ENCODE measurements at regions not wholly inside any gene's neighbourhood (a gene's known extent, or its start where the extent isn't known, plus 50 kb on each side); places are given as distances from the start of the nearest gene placed in this dataset.

DNA sequence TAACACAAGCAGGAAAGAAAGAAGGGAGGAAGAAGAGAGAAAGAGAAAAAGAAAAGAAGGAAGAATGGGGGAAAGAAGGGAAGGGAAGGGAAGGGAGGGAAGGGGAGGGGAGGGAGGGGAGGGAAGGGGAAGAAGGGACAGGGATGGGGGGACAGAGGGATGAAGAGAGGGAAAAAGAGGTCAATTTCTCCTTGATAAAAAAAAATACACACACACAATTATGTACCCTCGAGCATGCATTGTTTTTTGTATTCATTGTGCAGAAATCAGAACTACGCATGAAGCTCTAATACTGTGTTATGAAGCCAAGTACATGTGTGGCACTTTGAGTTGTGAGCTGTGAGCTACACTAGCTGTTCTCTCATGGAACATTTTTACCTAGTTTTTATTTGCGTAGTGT is 274.9 kb upstream of the CDH18 start:
- H4K8ac ChIP-seq (replicated peaks; ENCODE audit: insufficient read length, low read depth, low read length): no peak overlapping the region
- no peak overlapping the region for H3K14ac ChIP-seq (ENCODE audit: insufficient read depth, low read length)
- H2AFZ ChIP-seq (ENCODE audit: low read length): no peak overlapping the region
- WGBS (ENCODE audit: extremely low coverage, insufficient read length, low lambda C conversion rate): 100% methylated on average over 1 of the region's 3 CpGs
- no peak overlapping the region for H4K5ac ChIP-seq (ENCODE audit: insufficient read length, low read depth, low read length)
- H2BK20ac ChIP-seq (ENCODE audit: low read depth, low read length, poor library complexity, severe bottlenecking): no peak overlapping the region
- H2BK120ac ChIP-seq (ENCODE audit: low read depth, low read length, poor library complexity, severe bottlenecking): no peak overlapping the region
- no peak overlapping the region for H3K27ac ChIP-seq (ENCODE audit: insufficient read length, low read depth, low read length)
- H2BK15ac ChIP-seq (ENCODE audit: low read depth, low read length): no peak overlapping the region
- H3K9ac ChIP-seq (ENCODE audit: extremely low read depth, insufficient read length, low read length): no peak overlapping the region
- H2BK12ac ChIP-seq (ENCODE audit: insufficient read length, low read depth, low read length): no peak overlapping the region
- Mint-ChIP-seq H3K27me3 (ENCODE audit: low read depth) (no peaks in the 10 kb centered on the region), H3K4me3 (no peak overlapping the region), H3K36me3 (ENCODE audit: insufficient read depth in 1 of 3, low read depth in 3 of 3) (peaks cover 0 to 3% (median 0%) of the 10 kb centered on the region in 3 experiments; a peak in 1 of 7 replicates), H3K4me1 (no peaks in the 10 kb centered on the region), H3K27ac (no peak overlapping the region), H3K9me3 (peaks cover 0 to 3% of the 10 kb centered on the region in 2 experiments; a peak in 3 of 5 replicates)
- H2AK5ac ChIP-seq (ENCODE audit: insufficient read length, low read length): no peak overlapping the region
- no peaks in the 10 kb centered on the region for H3K27me3 ChIP-seq (ENCODE audit: insufficient read depth, low read length)
- DNase-seq: no peak
- no peak overlapping the region for H3K56ac ChIP-seq (ENCODE audit: insufficient read length, low read depth, low read length)
- no peaks in the 10 kb centered on the region for H3K79me1 ChIP-seq (ENCODE audit: insufficient read depth, low read depth, low read length, poor library complexity, severe bottlenecking)
- no peak overlapping the region for H3K18ac ChIP-seq (ENCODE audit: insufficient read length, low read depth, low read length)
- no peak overlapping the region for H3T11ph ChIP-seq (ENCODE audit: low read length)
- H3K4me1 ChIP-seq (ENCODE audit: insufficient read depth, low read length): no peaks in the 10 kb centered on the region
- H3K23me2 ChIP-seq (ENCODE audit: insufficient read length, low read depth, low read length, poor library complexity, severe bottlenecking): no peaks in the 10 kb centered on the region
- no peak overlapping the region for H2BK5ac ChIP-seq (ENCODE audit: insufficient read length, low read length)
- no peaks in the 10 kb centered on the region for H4K20me1 ChIP-seq (ENCODE audit: control insufficient read depth, insufficient read depth, insufficient read length)
- no peaks in the 10 kb centered on the region for H3K9me3 ChIP-seq (ENCODE audit: control insufficient read depth, low read depth, low read length)
- TF ChIP-seq, protein P1, sequence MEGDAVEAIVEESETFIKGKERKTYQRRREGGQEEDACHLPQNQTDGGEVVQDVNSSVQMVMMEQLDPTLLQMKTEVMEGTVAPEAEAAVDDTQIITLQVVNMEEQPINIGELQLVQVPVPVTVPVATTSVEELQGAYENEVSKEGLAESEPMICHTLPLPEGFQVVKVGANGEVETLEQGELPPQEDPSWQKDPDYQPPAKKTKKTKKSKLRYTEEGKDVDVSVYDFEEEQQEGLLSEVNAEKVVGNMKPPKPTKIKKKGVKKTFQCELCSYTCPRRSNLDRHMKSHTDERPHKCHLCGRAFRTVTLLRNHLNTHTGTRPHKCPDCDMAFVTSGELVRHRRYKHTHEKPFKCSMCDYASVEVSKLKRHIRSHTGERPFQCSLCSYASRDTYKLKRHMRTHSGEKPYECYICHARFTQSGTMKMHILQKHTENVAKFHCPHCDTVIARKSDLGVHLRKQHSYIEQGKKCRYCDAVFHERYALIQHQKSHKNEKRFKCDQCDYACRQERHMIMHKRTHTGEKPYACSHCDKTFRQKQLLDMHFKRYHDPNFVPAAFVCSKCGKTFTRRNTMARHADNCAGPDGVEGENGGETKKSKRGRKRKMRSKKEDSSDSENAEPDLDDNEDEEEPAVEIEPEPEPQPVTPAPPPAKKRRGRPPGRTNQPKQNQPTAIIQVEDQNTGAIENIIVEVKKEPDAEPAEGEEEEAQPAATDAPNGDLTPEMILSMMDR (conservative IDR thresholded peaks at IDR 0.05): no peak
- no peak overlapping the region for H4K91ac ChIP-seq (ENCODE audit: insufficient read length, low read depth, low read length)
- no peak overlapping the region for H3K23ac ChIP-seq (ENCODE audit: insufficient read length, low read depth, low read length)
- no peaks in the 10 kb centered on the region for H3K79me2 ChIP-seq (ENCODE audit: insufficient read depth, low read length)
- no peak overlapping the region for H3K4me2 ChIP-seq (ENCODE audit: insufficient read depth, insufficient read length, low read length)
- no peak overlapping the region for H3K4ac ChIP-seq (ENCODE audit: low read depth, low read length)
